Duodenal mucosa (tissue), 2 donors: ENCODE measurements at regions not wholly inside any gene's neighbourhood (a gene's known extent, or its start where the extent isn't known, plus 50 kb on each side); places are given as distances from the start of the nearest gene placed in this dataset.

Experiments
- H3K27ac ChIP-seq: one replicate; pipeline ENCODE4 v1.7.0; 2013; ENCODE audit warnings: low read depth, low read length
- H3K27me3 ChIP-seq, 2 donors: one replicate each; pipeline ENCODE4 v1.7.0; 2013; ENCODE audit warnings: low read length in 2 of 2, control low read depth in 1 of 2; ENCODE audit not compliant: insufficient read depth in 2 of 2, control insufficient read depth in 1 of 2
- H3K36me3 ChIP-seq, 2 donors: one replicate each; pipeline ENCODE4 v1.7.0; 2013; ENCODE audit warnings: low read length in 2 of 2, control low read depth in 1 of 2; ENCODE audit not compliant: insufficient read depth in 2 of 2, control insufficient read depth in 1 of 2
- H3K4me1 ChIP-seq, 2 donors: one replicate each; pipeline ENCODE4 v1.7.0; 2013; ENCODE audit warnings: low read length in 2 of 2, control low read depth in 1 of 2; ENCODE audit not compliant: insufficient read depth in 2 of 2, control insufficient read depth in 1 of 2
- H3K4me3 ChIP-seq, 2 donors: one replicate each; pipeline ENCODE4 v1.7.0; 2013; ENCODE audit warnings: low read length in 2 of 2, low read depth in 1 of 2
- H3K9ac ChIP-seq, 2 donors: one replicate each; pipeline ENCODE4 v1.7.0; 2013; ENCODE audit warnings: low read length in 2 of 2, low read depth in 1 of 2
- H3K9me3 ChIP-seq, 2 donors: one replicate each; pipeline ENCODE4 v1.7.0; 2013; ENCODE audit warnings: low read length in 2 of 2, control low read depth in 1 of 2; ENCODE audit not compliant: control insufficient read depth in 1 of 2

- no peaks in the 10 kb centered on the region for H3K4me1 ChIP-seq
- no peak overlapping the region for H3K4me3 ChIP-seq
- H3K36me3 ChIP-seq = no peaks in the 10 kb centered on the region
- H3K27ac ChIP-seq = no peak overlapping the region
- H3K9me3 ChIP-seq = no peaks in the 10 kb centered on the region
- no peak overlapping the region for H3K9ac ChIP-seq
- H3K27me3 ChIP-seq = no peaks in the 10 kb centered on the region
Measured at GRCh38 chr11:127059750-127060149, 59.2 kb upstream of the KIRREL3 start.

- no peak overlapping the region for H3K27ac ChIP-seq
- H3K36me3 ChIP-seq = no peaks in the 10 kb centered on the region
Measured at GRCh38 chr11:127059286-127059685, 58.7 kb upstream of the KIRREL3 start.

GRCh38 chr11:127058524-127058923 is 58.0 kb upstream of the KIRREL3 start:
- no peaks in the 10 kb centered on the region for H3K9me3 ChIP-seq
- no peak overlapping the region for H3K27ac ChIP-seq
- H3K4me1 ChIP-seq = no peaks in the 10 kb centered on the region
- no peak overlapping the region for H3K4me3 ChIP-seq
- H3K36me3 ChIP-seq = no peaks in the 10 kb centered on the region
- no peak overlapping the region for H3K9ac ChIP-seq
- no peaks in the 10 kb centered on the region for H3K27me3 ChIP-seq

More at GRCh38 chr11:127059286-127059685, 58.7 kb upstream of the KIRREL3 start:
- H3K4me3 ChIP-seq = no peak overlapping the region
- no peaks in the 10 kb centered on the region for H3K27me3 ChIP-seq
- no peaks in the 10 kb centered on the region for H3K9me3 ChIP-seq
- no peaks in the 10 kb centered on the region for H3K4me1 ChIP-seq
- no peak overlapping the region for H3K9ac ChIP-seq

- Histone ChIP-seq H3K27ac (no peak overlapping the region), H3K9me3 (no peaks in the 10 kb centered on the region), H3K27me3 (no peaks in the 10 kb centered on the region), H3K4me3 (no peak overlapping the region), H3K4me1 (no peaks in the 10 kb centered on the region), H3K9ac (no peak overlapping the region), H3K36me3 (no peaks in the 10 kb centered on the region)
Measured at GRCh38 chr11:127057126-127057525, 56.6 kb upstream of the KIRREL3 start.

GRCh38 chr11:127056338-127056971 is 55.9 kb upstream of the KIRREL3 start:
- Histone ChIP-seq H3K4me1 (no peaks in the 10 kb centered on the region), H3K9ac (no peak overlapping the region), H3K9me3 (no peaks in the 10 kb centered on the region), H3K4me3 (no peak overlapping the region), H3K36me3 (no peaks in the 10 kb centered on the region), H3K27me3 (no peaks in the 10 kb centered on the region), H3K27ac (no peak overlapping the region)

GRCh38 chr11:127055236-127055635 is 54.7 kb upstream of the KIRREL3 start:
- Histone ChIP-seq H3K36me3 (no peaks in the 10 kb centered on the region), H3K9me3 (no peaks in the 10 kb centered on the region), H3K27me3 (no peaks in the 10 kb centered on the region), H3K27ac (no peak overlapping the region), H3K9ac (no peak overlapping the region), H3K4me3 (no peak overlapping the region), H3K4me1 (peaks cover 4 to 7% of the 10 kb centered on the region in 2 donors)

- Histone ChIP-seq H3K4me1 (peaks cover 13 to 16% of the 10 kb centered on the region in 2 donors), H3K27me3 (no peaks in the 10 kb centered on the region), H3K4me3 (no peak overlapping the region), H3K9me3 (no peaks in the 10 kb centered on the region), H3K9ac (no peak overlapping the region), H3K36me3 (no peaks in the 10 kb centered on the region), H3K27ac (no peak overlapping the region)
Measured at GRCh38 chr11:127054153-127054552, 53.6 kb upstream of the KIRREL3 start.

- Histone ChIP-seq H3K4me1 (peaks cover 13 to 17% of the 10 kb centered on the region in 2 donors), H3K9me3 (no peaks in the 10 kb centered on the region), H3K9ac (no peak overlapping the region), H3K36me3 (no peaks in the 10 kb centered on the region), H3K27ac (no peak overlapping the region), H3K27me3 (no peaks in the 10 kb centered on the region), H3K4me3 (no peak overlapping the region)
Measured at GRCh38 chr11:127052404-127052803, 51.8 kb upstream of the KIRREL3 start.
